ENCODE measurements at regions not wholly inside any gene's neighbourhood (a gene's known extent, or its start where the extent isn't known, plus 50 kb on each side); places are given as distances from the start of the nearest gene placed in this dataset.

DNA sequence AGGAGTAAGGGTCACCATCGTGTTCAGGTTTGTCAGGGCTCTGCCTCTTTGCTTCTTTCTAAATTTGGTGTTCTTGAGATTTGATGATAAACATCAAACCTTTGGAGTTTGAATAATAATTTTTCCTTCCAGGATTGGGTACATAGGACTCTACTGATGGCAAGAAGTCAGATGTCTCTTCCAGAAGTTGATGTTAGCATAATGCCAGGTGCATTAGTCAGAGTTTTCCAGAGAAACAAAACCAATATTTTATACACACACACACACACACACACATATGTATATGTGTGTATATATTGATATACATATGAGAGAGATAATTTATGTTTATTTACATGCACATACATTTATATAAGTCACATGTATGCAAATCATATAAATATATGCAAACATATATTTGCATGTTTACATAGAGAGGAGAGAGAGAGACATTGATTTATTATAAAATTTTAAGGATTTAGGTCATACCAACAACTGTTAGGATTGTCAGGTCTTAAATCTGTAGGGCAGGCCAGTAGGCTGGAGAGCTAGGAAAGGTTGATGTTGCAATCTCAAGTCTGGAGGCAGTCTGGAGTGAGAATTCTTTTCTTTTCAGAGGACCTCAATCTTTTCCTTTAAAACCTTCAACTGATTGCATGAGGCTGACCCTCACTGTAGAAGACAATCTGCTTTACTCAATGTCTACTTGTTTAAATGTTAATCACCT is 199.2 kb downstream of the HLX start:
- TF ChIP-seq, protein P1, sequence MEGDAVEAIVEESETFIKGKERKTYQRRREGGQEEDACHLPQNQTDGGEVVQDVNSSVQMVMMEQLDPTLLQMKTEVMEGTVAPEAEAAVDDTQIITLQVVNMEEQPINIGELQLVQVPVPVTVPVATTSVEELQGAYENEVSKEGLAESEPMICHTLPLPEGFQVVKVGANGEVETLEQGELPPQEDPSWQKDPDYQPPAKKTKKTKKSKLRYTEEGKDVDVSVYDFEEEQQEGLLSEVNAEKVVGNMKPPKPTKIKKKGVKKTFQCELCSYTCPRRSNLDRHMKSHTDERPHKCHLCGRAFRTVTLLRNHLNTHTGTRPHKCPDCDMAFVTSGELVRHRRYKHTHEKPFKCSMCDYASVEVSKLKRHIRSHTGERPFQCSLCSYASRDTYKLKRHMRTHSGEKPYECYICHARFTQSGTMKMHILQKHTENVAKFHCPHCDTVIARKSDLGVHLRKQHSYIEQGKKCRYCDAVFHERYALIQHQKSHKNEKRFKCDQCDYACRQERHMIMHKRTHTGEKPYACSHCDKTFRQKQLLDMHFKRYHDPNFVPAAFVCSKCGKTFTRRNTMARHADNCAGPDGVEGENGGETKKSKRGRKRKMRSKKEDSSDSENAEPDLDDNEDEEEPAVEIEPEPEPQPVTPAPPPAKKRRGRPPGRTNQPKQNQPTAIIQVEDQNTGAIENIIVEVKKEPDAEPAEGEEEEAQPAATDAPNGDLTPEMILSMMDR (IDR thresholded peaks at IDR 0.05; ENCODE audit: insufficient read depth, low read depth, low read length, missing control alignments), result no peak
- no peak for DNase-seq (ENCODE audit: low read depth)
- no peak overlapping the region for H3K4me3 ChIP-seq (ENCODE audit: low read length)

DNA sequence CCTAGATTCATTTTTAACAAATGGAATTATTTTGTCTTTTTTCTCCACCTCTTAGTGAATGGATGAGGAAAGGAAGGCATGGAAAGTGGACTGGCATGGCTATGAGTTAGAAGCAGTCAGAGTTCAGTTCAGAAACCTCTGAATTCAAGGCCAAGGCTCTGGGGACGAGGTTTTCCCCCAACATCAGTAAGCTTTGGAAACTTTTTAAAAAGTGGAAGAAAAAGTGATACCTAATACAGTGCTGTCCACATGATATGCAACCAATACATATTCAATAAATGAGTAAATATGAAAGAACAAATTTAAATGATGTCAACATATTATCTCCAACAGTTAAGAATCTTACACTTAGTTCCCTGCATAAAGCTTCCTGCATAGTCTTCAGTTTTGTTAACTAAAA is 204.7 kb downstream of the HLX start:
- H3K4me3 ChIP-seq (ENCODE audit: low read length), result no peak overlapping the region
- DNase-seq (ENCODE audit: low read depth), result no peak
- TF ChIP-seq, protein P1 (IDR thresholded peaks at IDR 0.05; ENCODE audit: insufficient read depth, low read depth, low read length, missing control alignments), result no peak

DNA sequence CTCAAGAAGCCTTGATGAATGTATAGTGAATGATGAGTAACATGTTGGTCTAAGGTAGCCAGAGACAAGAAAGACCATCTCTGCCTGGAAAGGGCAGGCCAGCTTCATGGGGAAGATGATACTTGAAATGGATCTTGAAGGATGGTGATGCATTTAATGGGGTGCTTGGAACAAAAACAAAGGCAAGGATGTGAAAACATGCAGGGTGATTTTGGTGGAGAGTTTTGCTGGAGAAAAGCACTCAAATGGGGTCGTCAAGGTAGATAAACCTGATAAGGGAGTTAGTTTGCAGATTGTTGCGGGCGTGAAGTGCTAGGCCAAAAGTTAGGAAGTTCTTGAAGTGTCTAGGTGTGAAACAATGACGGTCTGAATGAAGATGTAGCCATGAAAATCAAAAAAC is 205.4 kb downstream of the HLX start:
- TF ChIP-seq, protein P1 (IDR thresholded peaks at IDR 0.05; ENCODE audit: insufficient read depth, low read depth, low read length, missing control alignments), result no peak
- no peak for DNase-seq (ENCODE audit: low read depth)
- H3K4me3 ChIP-seq (ENCODE audit: low read length), result no peak overlapping the region

- no peak for DNase-seq (ENCODE audit: low read depth)
- TF ChIP-seq, protein P1 (IDR thresholded peaks at IDR 0.05; ENCODE audit: insufficient read depth, low read depth, low read length, missing control alignments), result no peak
- no peak overlapping the region for H3K4me3 ChIP-seq (ENCODE audit: low read length)
These were observed 206.6 kb downstream of the HLX start for GRCh38 chr1:221085701-221086375.

GRCh38 chr1:221087919-221088318 is 208.7 kb downstream of the HLX start:
- no peak for DNase-seq (ENCODE audit: low read depth)
- H3K4me3 ChIP-seq (ENCODE audit: low read length), result no peak overlapping the region
- TF ChIP-seq, protein P1 (IDR thresholded peaks at IDR 0.05; ENCODE audit: insufficient read depth, low read depth, low read length, missing control alignments), result no peak

DNA sequence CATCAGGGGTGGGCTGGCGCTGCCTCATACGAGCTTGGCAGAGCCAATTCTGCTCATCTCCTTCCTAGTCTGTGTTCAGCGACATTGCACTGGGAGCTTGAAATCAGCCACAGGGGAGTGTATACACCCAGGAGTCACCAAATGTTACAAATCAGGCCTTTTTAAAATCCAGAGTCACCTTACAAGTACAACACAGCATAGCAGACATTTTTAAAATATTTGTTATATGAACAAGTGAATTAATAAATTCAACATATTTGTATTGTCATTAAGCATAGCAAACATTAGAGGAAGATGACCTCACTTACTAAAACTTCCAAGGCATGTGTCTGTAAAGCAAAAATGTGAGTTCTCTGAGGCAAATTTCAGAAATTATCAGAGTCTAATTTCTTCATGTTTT is 210.0 kb downstream of the HLX start:
- TF ChIP-seq, protein P1 (IDR thresholded peaks at IDR 0.05; ENCODE audit: insufficient read depth, low read depth, low read length, missing control alignments), result no peak
- DNase-seq (ENCODE audit: low read depth), result no peak

More for the DNA sequence above, 210.0 kb downstream of the HLX start:
- H3K4me3 ChIP-seq (ENCODE audit: low read length), result no peak overlapping the region
